ENCODE measurements at regions not wholly inside any gene's neighbourhood (a gene's known extent, or its start where the extent isn't known, plus 50 kb on each side); places are given as distances from the start of the nearest gene placed in this dataset.

GRCh38 chr6:917296-917695 lies 224.4 kb upstream of the EXOC2 start:
- TF ChIP-seq, protein P1, sequence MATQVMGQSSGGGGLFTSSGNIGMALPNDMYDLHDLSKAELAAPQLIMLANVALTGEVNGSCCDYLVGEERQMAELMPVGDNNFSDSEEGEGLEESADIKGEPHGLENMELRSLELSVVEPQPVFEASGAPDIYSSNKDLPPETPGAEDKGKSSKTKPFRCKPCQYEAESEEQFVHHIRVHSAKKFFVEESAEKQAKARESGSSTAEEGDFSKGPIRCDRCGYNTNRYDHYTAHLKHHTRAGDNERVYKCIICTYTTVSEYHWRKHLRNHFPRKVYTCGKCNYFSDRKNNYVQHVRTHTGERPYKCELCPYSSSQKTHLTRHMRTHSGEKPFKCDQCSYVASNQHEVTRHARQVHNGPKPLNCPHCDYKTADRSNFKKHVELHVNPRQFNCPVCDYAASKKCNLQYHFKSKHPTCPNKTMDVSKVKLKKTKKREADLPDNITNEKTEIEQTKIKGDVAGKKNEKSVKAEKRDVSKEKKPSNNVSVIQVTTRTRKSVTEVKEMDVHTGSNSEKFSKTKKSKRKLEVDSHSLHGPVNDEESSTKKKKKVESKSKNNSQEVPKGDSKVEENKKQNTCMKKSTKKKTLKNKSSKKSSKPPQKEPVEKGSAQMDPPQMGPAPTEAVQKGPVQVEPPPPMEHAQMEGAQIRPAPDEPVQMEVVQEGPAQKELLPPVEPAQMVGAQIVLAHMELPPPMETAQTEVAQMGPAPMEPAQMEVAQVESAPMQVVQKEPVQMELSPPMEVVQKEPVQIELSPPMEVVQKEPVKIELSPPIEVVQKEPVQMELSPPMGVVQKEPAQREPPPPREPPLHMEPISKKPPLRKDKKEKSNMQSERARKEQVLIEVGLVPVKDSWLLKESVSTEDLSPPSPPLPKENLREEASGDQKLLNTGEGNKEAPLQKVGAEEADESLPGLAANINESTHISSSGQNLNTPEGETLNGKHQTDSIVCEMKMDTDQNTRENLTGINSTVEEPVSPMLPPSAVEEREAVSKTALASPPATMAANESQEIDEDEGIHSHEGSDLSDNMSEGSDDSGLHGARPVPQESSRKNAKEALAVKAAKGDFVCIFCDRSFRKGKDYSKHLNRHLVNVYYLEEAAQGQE (IDR thresholded peaks at IDR 0.05; ENCODE audit: insufficient replicate concordance, low read depth), result no peak
- TF ChIP-seq, protein P2, sequence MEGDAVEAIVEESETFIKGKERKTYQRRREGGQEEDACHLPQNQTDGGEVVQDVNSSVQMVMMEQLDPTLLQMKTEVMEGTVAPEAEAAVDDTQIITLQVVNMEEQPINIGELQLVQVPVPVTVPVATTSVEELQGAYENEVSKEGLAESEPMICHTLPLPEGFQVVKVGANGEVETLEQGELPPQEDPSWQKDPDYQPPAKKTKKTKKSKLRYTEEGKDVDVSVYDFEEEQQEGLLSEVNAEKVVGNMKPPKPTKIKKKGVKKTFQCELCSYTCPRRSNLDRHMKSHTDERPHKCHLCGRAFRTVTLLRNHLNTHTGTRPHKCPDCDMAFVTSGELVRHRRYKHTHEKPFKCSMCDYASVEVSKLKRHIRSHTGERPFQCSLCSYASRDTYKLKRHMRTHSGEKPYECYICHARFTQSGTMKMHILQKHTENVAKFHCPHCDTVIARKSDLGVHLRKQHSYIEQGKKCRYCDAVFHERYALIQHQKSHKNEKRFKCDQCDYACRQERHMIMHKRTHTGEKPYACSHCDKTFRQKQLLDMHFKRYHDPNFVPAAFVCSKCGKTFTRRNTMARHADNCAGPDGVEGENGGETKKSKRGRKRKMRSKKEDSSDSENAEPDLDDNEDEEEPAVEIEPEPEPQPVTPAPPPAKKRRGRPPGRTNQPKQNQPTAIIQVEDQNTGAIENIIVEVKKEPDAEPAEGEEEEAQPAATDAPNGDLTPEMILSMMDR (IDR thresholded peaks at IDR 0.05; ENCODE audit: insufficient read depth, low read length), result no peak
- H3K27ac ChIP-seq (replicated peaks), result no peak overlapping the region
- no peak for DNase-seq (ENCODE audit: low read depth in 1 of 2, low spot score in 1 of 2)
- no peaks in the 10 kb centered on the region for H3K27me3 ChIP-seq (ENCODE audit: insufficient read depth, poor library complexity, severe bottlenecking)
- no peak overlapping the region for H3K4me3 ChIP-seq (replicated peaks; ENCODE audit: insufficient read depth, low read length)

- no peak overlapping the region for H3K4me3 ChIP-seq (replicated peaks; ENCODE audit: insufficient read depth, low read length)
- H3K27me3 ChIP-seq (ENCODE audit: insufficient read depth, poor library complexity, severe bottlenecking), result no peaks in the 10 kb centered on the region
- no peak for DNase-seq (ENCODE audit: low read depth in 1 of 2, low spot score in 1 of 2)
These were observed 223.2 kb upstream of the EXOC2 start for GRCh38 chr6:916131-916530.

DNA sequence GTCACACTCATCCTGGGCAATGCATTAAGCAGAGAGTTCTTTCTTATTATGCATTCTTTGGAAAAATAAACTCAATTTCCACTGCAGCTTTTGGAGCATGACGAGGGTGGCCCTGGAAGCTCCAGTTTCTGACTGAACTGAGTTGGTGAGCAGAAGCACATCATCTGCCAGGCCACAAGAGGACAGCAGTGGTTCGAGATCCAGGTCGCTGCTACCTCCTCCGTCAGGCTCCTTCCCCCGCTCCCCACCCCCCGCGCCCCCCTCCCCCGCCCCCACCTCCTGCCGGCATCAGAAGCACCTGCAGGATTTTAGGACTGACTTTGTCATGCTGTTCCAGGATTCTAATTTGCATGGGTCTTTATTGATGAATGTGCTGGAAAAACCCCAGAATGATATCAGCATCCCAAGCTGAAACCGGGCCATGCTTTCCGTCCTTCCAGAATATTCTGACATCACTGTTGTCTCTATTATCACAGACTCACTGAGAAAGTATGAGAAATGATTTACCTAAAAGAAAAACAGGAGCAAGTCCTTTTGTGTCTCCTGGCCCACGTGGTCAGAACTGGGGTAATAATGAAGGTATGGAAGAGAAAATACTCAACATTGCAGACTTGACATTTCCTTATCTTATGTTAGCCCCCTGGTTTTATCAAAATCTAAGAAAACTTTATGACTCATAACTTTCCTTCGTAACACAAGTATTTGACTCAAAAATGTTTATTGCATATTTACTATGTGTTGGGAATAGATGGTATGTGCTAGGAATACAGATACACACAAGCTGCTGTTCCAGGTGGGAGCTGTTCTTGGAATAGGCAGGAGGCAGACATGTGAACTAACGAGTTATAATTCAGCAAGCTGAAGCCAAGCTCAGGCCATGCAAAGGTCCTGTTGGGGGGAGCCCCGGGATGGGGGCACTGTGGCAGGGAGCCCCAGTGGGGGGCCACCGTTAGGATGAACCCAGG lies 220.2 kb upstream of the EXOC2 start:
- TF ChIP-seq SPI1 (IDR thresholded peaks at IDR 0.05; ENCODE audit: borderline replicate concordance, low read depth), result no peak
- TF ChIP-seq, protein P2 (IDR thresholded peaks at IDR 0.05; ENCODE audit: insufficient read depth, low read length), result peak; percentile 1
- no peak for DNase-seq (ENCODE audit: low read depth in 1 of 2, low spot score in 1 of 2)

More at GRCh38 chr6:916131-916530, 223.2 kb upstream of the EXOC2 start:
- no peak for TF ChIP-seq POLR2AphosphoS5 (IDR thresholded peaks at IDR 0.05; ENCODE audit: low read depth)
- TF ChIP-seq, protein P1 (IDR thresholded peaks at IDR 0.05; ENCODE audit: insufficient replicate concordance, low read depth), result no peak
- TF ChIP-seq, protein P2 (IDR thresholded peaks at IDR 0.05; ENCODE audit: insufficient read depth, low read length), result no peak
- TF ChIP-seq SPI1 (IDR thresholded peaks at IDR 0.05; ENCODE audit: borderline replicate concordance, low read depth), result no peak
- TF ChIP-seq GABPA (IDR thresholded peaks at IDR 0.05; ENCODE audit: low read depth), result no peak
- no peak overlapping the region for H3K27ac ChIP-seq (replicated peaks)

More for the DNA sequence above, 220.2 kb upstream of the EXOC2 start:
- Histone ChIP-seq H3K27me3 (ENCODE audit: insufficient read depth, poor library complexity, severe bottlenecking) (no peaks in the 10 kb centered on the region), H3K27ac (replicated peaks) (no peak overlapping the region), H3K4me3 (replicated peaks; ENCODE audit: insufficient read depth, low read length) (no peak overlapping the region)

Measured in HL-60 (cell line).